ENCODE measurements at regions not wholly inside any gene's neighbourhood (a gene's known extent, or its start where the extent isn't known, plus 50 kb on each side); places are given as distances from the start of the nearest gene placed in this dataset.

DNA sequence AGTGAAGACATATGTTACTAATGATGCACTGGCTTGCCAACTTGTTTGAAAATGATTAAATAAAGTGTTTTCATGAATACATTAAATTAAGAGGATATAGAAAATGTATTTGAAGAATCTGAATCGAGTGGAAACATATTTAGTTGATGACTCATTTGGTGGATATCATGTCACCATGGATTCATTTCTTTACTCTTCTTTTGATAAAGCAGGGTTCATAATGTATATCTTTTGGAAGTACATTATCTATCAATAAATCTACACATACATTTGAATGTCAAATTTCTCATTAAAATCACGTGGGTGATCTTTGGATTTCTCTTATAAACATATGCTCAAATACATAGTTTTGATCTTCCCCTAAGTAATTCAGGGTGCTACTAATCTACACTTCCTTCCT, 1148.1 kb upstream of the ACO1 start:
- TF ChIP-seq, protein P1, sequence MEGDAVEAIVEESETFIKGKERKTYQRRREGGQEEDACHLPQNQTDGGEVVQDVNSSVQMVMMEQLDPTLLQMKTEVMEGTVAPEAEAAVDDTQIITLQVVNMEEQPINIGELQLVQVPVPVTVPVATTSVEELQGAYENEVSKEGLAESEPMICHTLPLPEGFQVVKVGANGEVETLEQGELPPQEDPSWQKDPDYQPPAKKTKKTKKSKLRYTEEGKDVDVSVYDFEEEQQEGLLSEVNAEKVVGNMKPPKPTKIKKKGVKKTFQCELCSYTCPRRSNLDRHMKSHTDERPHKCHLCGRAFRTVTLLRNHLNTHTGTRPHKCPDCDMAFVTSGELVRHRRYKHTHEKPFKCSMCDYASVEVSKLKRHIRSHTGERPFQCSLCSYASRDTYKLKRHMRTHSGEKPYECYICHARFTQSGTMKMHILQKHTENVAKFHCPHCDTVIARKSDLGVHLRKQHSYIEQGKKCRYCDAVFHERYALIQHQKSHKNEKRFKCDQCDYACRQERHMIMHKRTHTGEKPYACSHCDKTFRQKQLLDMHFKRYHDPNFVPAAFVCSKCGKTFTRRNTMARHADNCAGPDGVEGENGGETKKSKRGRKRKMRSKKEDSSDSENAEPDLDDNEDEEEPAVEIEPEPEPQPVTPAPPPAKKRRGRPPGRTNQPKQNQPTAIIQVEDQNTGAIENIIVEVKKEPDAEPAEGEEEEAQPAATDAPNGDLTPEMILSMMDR (IDR thresholded peaks at IDR 0.05): no peak
- DNase-seq: no peak
- Histone ChIP-seq H3K4me1 (no peaks in the 10 kb centered on the region), H3K4me3 (no peak overlapping the region), H3K9me3 (no peaks in the 10 kb centered on the region), H3K36me3 (no peaks in the 10 kb centered on the region), H3K27ac (no peak overlapping the region), H3K27me3 (ENCODE audit: low read depth) (no peaks in the 10 kb centered on the region)
- intact Hi-C loops (cut with DNase I): no loop called here
- no peak for ATAC-seq

DNA sequence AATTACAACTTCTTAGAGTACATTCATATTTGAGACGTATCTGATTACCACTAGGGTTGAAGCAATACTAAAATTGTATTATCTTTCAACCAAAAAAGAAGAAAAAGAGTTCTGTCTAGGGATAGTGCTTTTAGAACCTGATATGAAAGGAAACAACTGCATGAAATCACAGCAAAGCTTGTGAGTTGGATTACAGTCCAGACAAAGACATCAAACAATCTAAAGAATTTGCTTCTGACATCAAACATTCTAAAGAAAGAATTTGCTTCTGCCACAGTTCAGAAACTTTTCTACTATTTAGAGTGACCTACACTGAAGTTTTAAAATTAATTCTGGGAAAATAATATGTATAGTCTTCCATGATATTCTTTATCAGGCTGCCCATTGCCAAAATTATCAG, 1141.1 kb upstream of the ACO1 start:
- Histone ChIP-seq H3K9me3 (no peaks in the 10 kb centered on the region), H3K27me3 (ENCODE audit: low read depth) (no peaks in the 10 kb centered on the region), H3K4me3 (no peak overlapping the region), H3K36me3 (no peaks in the 10 kb centered on the region), H3K27ac (no peak overlapping the region), H3K4me1 (no peaks in the 10 kb centered on the region)
- no peak for ATAC-seq
- no peak for DNase-seq
- TF ChIP-seq, protein P1 (IDR thresholded peaks at IDR 0.05): no peak
- intact Hi-C loops (cut with DNase I): no loop called here

DNA sequence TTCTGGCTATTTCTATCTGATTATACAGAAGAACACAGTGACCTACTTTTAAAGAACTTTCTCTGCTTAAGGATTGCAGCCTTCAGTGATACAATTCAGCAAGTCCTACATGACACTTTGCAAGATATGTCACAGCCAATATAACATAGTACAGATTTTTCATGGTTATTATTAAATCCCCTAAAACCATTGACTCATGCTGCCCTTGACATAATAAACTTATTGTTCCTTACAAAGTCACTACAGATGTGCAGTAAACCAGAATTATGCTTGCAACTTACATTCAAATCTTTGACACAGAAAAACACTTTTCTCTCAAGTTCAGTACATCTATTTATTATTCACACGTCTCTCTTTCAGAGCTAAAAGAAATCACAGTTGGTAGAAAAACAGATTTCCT, 1136.3 kb upstream of the ACO1 start:
- DNase-seq (no peak), ATAC-seq (no peak)
- Histone ChIP-seq H3K4me3 (no peak overlapping the region), H3K4me1 (no peaks in the 10 kb centered on the region), H3K27ac (no peak overlapping the region), H3K36me3 (no peaks in the 10 kb centered on the region), H3K27me3 (ENCODE audit: low read depth) (no peaks in the 10 kb centered on the region), H3K9me3 (no peaks in the 10 kb centered on the region)
- TF ChIP-seq, protein P1 (IDR thresholded peaks at IDR 0.05): no peak
- intact Hi-C loops (cut with DNase I): no loop called here

DNA sequence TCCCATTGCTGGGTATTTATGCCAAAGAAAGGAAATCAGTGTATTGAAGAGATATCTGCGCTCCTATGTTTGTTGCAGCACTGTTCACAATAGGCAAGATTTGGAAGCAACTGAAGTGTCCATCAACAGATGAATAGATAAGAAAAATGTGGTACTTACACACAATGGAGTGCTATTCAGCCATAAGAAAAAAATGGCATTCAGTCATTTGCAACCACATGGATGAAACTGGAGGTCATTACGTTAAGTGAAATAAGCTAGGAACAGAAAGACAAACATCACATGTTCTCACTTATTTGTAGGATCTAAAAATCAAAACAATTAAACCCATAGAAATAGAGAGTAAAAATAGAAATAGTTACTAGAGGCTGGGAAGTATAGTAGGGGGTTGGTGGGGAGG, 1133.1 kb upstream of the ACO1 start:
- ATAC-seq: no peak
- H3K27me3 ChIP-seq (ENCODE audit: low read depth): no peaks in the 10 kb centered on the region
- no peaks in the 10 kb centered on the region for H3K36me3 ChIP-seq
- no peak overlapping the region for H3K4me3 ChIP-seq
- H3K27ac ChIP-seq: no peak overlapping the region
- TF ChIP-seq, protein P1 (IDR thresholded peaks at IDR 0.05): no peak
- no peaks in the 10 kb centered on the region for H3K4me1 ChIP-seq
- intact Hi-C loops (cut with DNase I): no loop called here
- H3K9me3 ChIP-seq: peaks cover 5% of the 10 kb centered on the region
- DNase-seq: no peak

DNA sequence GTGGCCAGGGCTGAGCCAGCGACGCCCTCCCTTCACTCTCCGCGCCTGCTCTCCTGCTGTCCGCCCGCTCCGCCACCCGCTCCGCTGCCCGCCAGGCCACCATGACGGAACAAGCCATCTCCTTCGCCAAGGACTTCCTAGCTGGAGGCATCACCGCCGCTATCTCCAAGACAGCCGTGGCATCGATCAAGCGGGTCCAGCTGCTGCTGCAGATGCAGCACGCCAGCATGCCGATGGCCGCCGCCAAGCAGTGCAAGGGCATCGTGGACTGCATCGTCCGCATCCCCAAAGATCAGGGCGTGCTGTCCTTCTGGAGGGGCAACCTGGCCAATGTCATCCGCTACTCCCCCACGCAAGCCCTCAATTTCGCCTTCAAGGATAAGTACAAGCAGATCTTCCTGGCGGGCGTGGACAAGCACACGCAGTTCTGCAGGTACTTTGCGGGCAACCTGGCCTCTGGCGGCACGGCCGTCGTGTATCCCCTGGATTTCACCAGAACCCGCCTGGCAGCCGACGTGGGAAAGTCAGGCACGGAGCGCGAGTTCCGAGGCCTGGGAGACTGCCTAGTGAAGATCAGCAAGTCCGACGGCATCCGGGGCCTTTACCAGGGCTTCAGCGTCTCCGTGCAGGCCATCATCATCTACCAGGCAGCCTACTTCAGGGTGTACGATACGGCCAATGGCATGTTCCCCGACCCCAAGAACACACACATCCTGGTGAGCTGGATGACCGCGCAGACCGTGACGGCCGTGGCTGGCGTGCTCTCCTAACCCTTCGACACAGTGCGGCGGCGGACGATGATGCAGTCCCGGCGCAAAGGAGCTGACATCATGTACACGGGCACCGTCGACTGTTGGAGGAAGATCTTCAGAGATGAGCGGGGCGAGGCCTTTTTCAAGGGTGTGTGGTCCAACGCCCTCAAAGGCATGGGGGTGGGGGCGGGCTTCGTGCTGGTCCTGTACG, 1130.4 kb upstream of the ACO1 start:
- TF ChIP-seq, protein P1 (IDR thresholded peaks at IDR 0.05): no peak
- no peaks in the 10 kb centered on the region for H3K36me3 ChIP-seq
- intact Hi-C loops (cut with DNase I): no loop called here
- ATAC-seq: peak in 1 of 2 donors; percentile 17
- no peaks in the 10 kb centered on the region for H3K27me3 ChIP-seq (ENCODE audit: low read depth)
- no peak overlapping the region for H3K4me3 ChIP-seq
- peaks cover 5% of the 10 kb centered on the region for H3K9me3 ChIP-seq
- DNase-seq: peak; percentile 43
- H3K4me1 ChIP-seq: no peaks in the 10 kb centered on the region
- H3K27ac ChIP-seq: no peak overlapping the region
